ENCODE measurements at regions not wholly inside any gene's neighbourhood (a gene's known extent, or its start where the extent isn't known, plus 50 kb on each side); places are given as distances from the start of the nearest gene placed in this dataset.
"Not testable (repeated sequence)": the region's sequence is repeated elsewhere in the genome, so short reads cannot be mapped to it uniquely, and the experiment has no call there.

GRCh38 chr1:236343246-236343870, 50.7 kb upstream of the EDARADD start:
- no peak for DNase-seq (ENCODE audit: low spot score)

- peak; percentile 11 for DNase-seq (ENCODE audit: low spot score)
Observed at GRCh38 chr1:236342403-236343245, 51.5 kb upstream of the EDARADD start.

GRCh38 chr1:236341298-236341697, 52.8 kb upstream of the EDARADD start:
- no peak for DNase-seq (ENCODE audit: low spot score)

- DNase-seq (ENCODE audit: low spot score): no peak
Observed at GRCh38 chr1:236338096-236338495, 56.0 kb upstream of the EDARADD start.

- no peak for DNase-seq (ENCODE audit: low spot score)
Observed at GRCh38 chr1:236336084-236336483, 54.3 kb upstream of the ERO1B start.

- not testable (repeated sequence) for DNase-seq (ENCODE audit: low spot score)
Observed at GRCh38 chr1:236335633-236336032, 53.9 kb upstream of the ERO1B start.

GRCh38 chr1:236334893-236335545, 53.3 kb upstream of the ERO1B start:
- DNase-seq (ENCODE audit: low spot score): no peak

GRCh38 chr1:236332092-236332758, 50.5 kb upstream of the ERO1B start:
- no peak for DNase-seq (ENCODE audit: low spot score)

Measured in LoVo (cell line).